ENCODE measurements at regions not wholly inside any gene's neighbourhood (a gene's known extent, or its start where the extent isn't known, plus 50 kb on each side); places are given as distances from the start of the nearest gene placed in this dataset.

DNA sequence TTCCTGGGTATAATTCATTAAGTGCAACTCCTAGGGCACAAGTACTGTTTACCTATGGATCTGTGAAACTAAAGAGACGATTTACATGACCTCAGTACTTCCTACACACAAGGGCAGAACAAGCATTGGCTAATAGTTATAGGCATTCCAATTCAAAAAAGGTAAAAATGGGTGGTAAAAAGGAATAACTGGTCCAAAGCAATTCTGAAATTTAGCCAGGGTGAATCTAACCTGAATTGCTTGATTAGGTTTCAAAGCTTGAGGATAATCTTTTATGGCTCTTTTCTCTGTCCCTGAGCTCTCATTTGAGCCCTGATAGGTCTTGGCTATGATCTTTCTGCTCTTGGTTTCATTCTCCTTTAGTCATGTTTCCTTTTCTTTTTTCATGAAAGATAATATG is 52.3 kb upstream of the CALCR start:
- TF ChIP-seq, protein P1, sequence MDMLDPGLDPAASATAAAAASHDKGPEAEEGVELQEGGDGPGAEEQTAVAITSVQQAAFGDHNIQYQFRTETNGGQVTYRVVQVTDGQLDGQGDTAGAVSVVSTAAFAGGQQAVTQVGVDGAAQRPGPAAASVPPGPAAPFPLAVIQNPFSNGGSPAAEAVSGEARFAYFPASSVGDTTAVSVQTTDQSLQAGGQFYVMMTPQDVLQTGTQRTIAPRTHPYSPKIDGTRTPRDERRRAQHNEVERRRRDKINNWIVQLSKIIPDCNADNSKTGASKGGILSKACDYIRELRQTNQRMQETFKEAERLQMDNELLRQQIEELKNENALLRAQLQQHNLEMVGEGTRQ (IDR thresholded peaks at IDR 0.05; ENCODE audit: low read depth, low read length) = no peak
- no peak for TF ChIP-seq POLR2A (IDR thresholded peaks at IDR 0.05; ENCODE audit: low read depth, low read length)
- TF ChIP-seq, protein P2, sequence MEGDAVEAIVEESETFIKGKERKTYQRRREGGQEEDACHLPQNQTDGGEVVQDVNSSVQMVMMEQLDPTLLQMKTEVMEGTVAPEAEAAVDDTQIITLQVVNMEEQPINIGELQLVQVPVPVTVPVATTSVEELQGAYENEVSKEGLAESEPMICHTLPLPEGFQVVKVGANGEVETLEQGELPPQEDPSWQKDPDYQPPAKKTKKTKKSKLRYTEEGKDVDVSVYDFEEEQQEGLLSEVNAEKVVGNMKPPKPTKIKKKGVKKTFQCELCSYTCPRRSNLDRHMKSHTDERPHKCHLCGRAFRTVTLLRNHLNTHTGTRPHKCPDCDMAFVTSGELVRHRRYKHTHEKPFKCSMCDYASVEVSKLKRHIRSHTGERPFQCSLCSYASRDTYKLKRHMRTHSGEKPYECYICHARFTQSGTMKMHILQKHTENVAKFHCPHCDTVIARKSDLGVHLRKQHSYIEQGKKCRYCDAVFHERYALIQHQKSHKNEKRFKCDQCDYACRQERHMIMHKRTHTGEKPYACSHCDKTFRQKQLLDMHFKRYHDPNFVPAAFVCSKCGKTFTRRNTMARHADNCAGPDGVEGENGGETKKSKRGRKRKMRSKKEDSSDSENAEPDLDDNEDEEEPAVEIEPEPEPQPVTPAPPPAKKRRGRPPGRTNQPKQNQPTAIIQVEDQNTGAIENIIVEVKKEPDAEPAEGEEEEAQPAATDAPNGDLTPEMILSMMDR (conservative IDR thresholded peaks at IDR 0.05; ENCODE audit: low read depth, low read length) = no peak
- TF ChIP-seq CEBPB (IDR thresholded peaks at IDR 0.05; ENCODE audit: low read depth, low read length) = no peak
- no peak for TF ChIP-seq MAFK (IDR thresholded peaks at IDR 0.05; ENCODE audit: low read depth, low read length)
- no peak for TF ChIP-seq RAD21 (IDR thresholded peaks at IDR 0.05; ENCODE audit: low read length)
- TF ChIP-seq, protein P3, sequence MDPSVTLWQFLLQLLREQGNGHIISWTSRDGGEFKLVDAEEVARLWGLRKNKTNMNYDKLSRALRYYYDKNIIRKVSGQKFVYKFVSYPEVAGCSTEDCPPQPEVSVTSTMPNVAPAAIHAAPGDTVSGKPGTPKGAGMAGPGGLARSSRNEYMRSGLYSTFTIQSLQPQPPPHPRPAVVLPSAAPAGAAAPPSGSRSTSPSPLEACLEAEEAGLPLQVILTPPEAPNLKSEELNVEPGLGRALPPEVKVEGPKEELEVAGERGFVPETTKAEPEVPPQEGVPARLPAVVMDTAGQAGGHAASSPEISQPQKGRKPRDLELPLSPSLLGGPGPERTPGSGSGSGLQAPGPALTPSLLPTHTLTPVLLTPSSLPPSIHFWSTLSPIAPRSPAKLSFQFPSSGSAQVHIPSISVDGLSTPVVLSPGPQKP (IDR thresholded peaks at IDR 0.05; ENCODE audit: borderline replicate concordance, low read depth, low read length) = no peak
- TF ChIP-seq FOS (IDR thresholded peaks at IDR 0.05; ENCODE audit: low read depth, low read length) = no peak
- no peak for TF ChIP-seq NFE2L2 (IDR thresholded peaks at IDR 0.05; ENCODE audit: low read depth, low read length)

Data from IMR-90 (cell line).